A673 (cell line): ENCODE measurements at regions not wholly inside any gene's neighbourhood (a gene's known extent, or its start where the extent isn't known, plus 50 kb on each side); places are given as distances from the start of the nearest gene placed in this dataset.

Source experiments
- BruUV-seq: library from RNA; stranded (reverse); fragments of 400-500 nt; replicated peaks from 2 replicates; lab custom pipeline; 2021; lab: Mats Ljungman, UMichigan
- CTCF ChIA-PET: fragments of 300-600 bp; sonication (Branson Sonifier 250); formaldehyde crosslinking; loops from one replicate; lab custom pipeline; 2022; ENCODE audit warnings: antibody characterized with exemption; lab: Charles Lee
- POLR2A ChIA-PET: fragments of 300-600 bp; sonication (Branson Sonifier 250); formaldehyde crosslinking; loops from one replicate; lab custom pipeline; 2022; ENCODE audit warnings: antibody characterized with exemption; ENCODE audit not compliant: low non-redundant PET; lab: Charles Lee
- DNase-seq: peaks from one replicate; pipeline ENCODE4 v3.0.0-alpha.2; 2015; ENCODE audit warnings: low spot score
- H3K27ac ChIP-seq: fragments of 200-600 bp; sonication (generic); 2 replicates; pipeline ENCODE4 v1.5.1; 2016; ENCODE audit warnings: mixed run types, low read depth, mild to moderate bottlenecking, mixed read lengths, antibody characterized with exemption, low read length; ENCODE audit not compliant: poor library complexity, severe bottlenecking
- H3K27me3 ChIP-seq: fragments of 200-600 bp; sonication (generic); replicated peaks from 2 replicates; pipeline ENCODE4 v1.6.1; 2017; ENCODE audit warnings: mixed run types, low read depth, mild to moderate bottlenecking, mixed read lengths, antibody characterized with exemption, low read length; ENCODE audit not compliant: insufficient read depth, poor library complexity
- H3K36me3 ChIP-seq: fragments of 200-600 bp; sonication (generic); 2 replicates; pipeline ENCODE4 v1.6.1; 2016; ENCODE audit warnings: mixed run types, mild to moderate bottlenecking, mixed read lengths, antibody characterized with exemption, low read length; ENCODE audit not compliant: insufficient read depth, poor library complexity, severe bottlenecking
- H3K4me1 ChIP-seq: fragments of 200-600 bp; sonication (generic); 2 replicates; pipeline ENCODE4 v1.6.1; 2017; ENCODE audit warnings: mixed run types, mild to moderate bottlenecking, mixed read lengths, antibody characterized with exemption, low read length; ENCODE audit not compliant: insufficient read depth, poor library complexity, severe bottlenecking
- H3K4me3 ChIP-seq: fragments of 200-600 bp; sonication (generic); 2 replicates; pipeline ENCODE4 v1.5.1; 2016; ENCODE audit warnings: low read depth, mixed run types, mild to moderate bottlenecking, mixed read lengths, low read length; ENCODE audit not compliant: poor library complexity, severe bottlenecking
- H3K9me3 ChIP-seq: fragments of 200-600 bp; sonication (generic); 2 replicates; pipeline ENCODE4 v1.6.1; 2016; ENCODE audit warnings: mixed run types, low read depth, mild to moderate bottlenecking, mixed read lengths, antibody characterized with exemption, low read length; ENCODE audit not compliant: poor library complexity, severe bottlenecking
- EZH2 ChIP-seq: fragments of 200-600 bp; sonication (generic); IDR thresholded peaks from 2 replicates; pipeline ENCODE4 v1.6.1; 2017; ENCODE audit warnings: borderline replicate concordance, low read depth, mild to moderate bottlenecking, mixed read lengths, antibody characterized with exemption, low read length; ENCODE audit not compliant: poor library complexity, severe bottlenecking
- intact Hi-C: fragments of 100-400 bp; cut with micrococcal nuclease; formaldehyde crosslinking; loops from one replicate; pipeline ENCODE4 v1.10.0; 2022; ENCODE audit not compliant: unreplicated experiment
- TF ChIP-seq, protein P1 (sequence below): fragments of 300-800, 200-600 bp; sonication (generic); conservative IDR thresholded peaks from 2 replicates; pipeline ENCODE4 v1.5.1; 2017; ENCODE audit warnings: low read depth, mild to moderate bottlenecking, antibody characterized with exemption, low read length, moderate library complexity, mixed read lengths

DNA sequence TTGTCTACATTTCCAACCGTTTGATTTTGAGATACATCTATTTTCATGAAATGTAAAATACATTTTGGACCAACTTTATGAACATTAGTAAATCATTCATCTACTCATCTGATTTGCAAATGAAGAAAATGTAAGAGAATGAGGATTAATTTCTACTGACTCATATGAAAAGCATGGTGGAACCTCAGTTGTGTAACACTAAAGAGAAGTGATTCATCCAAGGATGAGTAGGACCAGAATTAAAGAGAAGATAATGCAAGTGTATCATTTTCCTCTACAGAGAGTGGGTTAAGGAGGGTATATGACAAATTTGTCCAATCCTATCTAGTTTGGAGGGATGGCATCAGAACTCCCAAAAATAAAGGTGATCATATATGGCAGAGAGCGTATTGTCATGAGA lies 1967.6 kb downstream of the MRPL39 start:
- no peak overlapping the region for H3K27ac ChIP-seq
- no peaks in the 10 kb centered on the region for H3K4me1 ChIP-seq
- no peaks in the 10 kb centered on the region for H3K36me3 ChIP-seq
- intact Hi-C loops = no loop called here
- no peak for DNase-seq
- H3K27me3 ChIP-seq = no peaks in the 10 kb centered on the region
- H3K4me3 ChIP-seq = no peak overlapping the region
- H3K9me3 ChIP-seq = peaks cover 4% of the 10 kb centered on the region
- ChIA-PET POLR2A (no interaction called here), CTCF (no interaction called here)
- TF ChIP-seq, protein P1, sequence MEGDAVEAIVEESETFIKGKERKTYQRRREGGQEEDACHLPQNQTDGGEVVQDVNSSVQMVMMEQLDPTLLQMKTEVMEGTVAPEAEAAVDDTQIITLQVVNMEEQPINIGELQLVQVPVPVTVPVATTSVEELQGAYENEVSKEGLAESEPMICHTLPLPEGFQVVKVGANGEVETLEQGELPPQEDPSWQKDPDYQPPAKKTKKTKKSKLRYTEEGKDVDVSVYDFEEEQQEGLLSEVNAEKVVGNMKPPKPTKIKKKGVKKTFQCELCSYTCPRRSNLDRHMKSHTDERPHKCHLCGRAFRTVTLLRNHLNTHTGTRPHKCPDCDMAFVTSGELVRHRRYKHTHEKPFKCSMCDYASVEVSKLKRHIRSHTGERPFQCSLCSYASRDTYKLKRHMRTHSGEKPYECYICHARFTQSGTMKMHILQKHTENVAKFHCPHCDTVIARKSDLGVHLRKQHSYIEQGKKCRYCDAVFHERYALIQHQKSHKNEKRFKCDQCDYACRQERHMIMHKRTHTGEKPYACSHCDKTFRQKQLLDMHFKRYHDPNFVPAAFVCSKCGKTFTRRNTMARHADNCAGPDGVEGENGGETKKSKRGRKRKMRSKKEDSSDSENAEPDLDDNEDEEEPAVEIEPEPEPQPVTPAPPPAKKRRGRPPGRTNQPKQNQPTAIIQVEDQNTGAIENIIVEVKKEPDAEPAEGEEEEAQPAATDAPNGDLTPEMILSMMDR = no peak
- TF ChIP-seq EZH2 = no peak
- BruUV-seq = no TSS peak

DNA sequence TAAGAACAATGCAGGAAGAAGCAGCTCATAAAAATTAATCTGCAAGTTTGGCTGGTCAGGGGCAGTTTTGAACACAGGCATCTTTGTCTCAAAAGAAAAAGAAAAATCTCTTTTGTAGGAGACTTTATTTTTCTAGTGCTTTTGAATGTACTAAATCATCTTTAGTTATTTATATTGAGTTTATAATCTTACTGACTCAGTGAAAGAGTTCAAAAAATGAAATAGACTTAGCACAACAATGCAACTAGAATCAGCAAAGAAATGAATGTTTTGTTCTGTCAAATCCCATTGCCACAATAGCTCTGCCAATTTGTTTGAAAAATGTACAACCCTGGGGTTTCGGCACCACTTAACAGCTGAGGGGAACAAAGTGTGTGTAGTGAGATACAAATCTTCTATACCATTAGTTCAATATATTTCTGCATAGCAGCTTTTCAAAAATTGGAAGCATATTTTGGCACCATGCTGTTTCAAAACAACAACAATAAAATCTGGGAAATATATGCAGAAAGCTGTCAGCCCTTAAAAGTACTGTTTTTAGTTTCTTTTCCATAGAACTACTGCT lies 1969.1 kb downstream of the MRPL39 start:
- peaks cover 4% of the 10 kb centered on the region for H3K9me3 ChIP-seq
- BruUV-seq = no TSS peak
- POLR2A ChIA-PET = no interaction called here
- intact Hi-C loops = no loop called here
- no peaks in the 10 kb centered on the region for H3K4me1 ChIP-seq
- H3K36me3 ChIP-seq = no peaks in the 10 kb centered on the region
- no peak for DNase-seq
- H3K4me3 ChIP-seq = no peak overlapping the region
- TF ChIP-seq, protein P1 = no peak
- TF ChIP-seq EZH2 = no peak
- CTCF ChIA-PET = no interaction called here
- no peak overlapping the region for H3K27ac ChIP-seq
- no peaks in the 10 kb centered on the region for H3K27me3 ChIP-seq

DNA sequence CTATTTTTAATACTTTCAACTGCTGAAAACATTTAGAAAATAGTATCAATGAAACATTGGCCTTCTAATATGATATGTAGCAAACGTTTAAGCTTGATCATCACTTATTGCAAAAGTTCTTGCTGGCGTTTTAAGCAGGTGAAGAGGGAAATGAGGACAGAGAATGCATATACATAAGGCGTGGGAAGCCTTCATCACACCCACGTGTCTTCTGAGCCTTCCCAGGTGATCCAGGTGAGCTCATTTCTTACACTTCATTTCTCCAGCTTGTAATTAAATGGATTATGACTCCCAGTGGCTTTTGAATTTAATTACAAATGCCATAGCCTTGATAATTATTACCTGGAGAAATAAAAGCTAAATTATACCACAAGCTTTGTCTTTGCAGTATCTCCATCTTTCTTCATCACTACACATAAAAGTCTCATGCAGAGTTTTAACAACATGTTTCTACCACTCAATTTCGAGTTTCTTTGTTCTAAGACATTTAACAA lies 1973.8 kb downstream of the MRPL39 start:
- H3K4me1 ChIP-seq = no peaks in the 10 kb centered on the region
- H3K27ac ChIP-seq = no peak overlapping the region
- no TSS peak for BruUV-seq
- ChIA-PET CTCF (no interaction called here), POLR2A (no interaction called here)
- no peaks in the 10 kb centered on the region for H3K27me3 ChIP-seq
- H3K4me3 ChIP-seq = no peak overlapping the region
- H3K36me3 ChIP-seq = no peaks in the 10 kb centered on the region
- intact Hi-C loops = no loop called here
- H3K9me3 ChIP-seq = no peaks in the 10 kb centered on the region
- DNase-seq = no peak
- TF ChIP-seq EZH2 = no peak
- TF ChIP-seq, protein P1 = no peak
